ENCODE measurements at regions not wholly inside any gene's neighbourhood (a gene's known extent, or its start where the extent isn't known, plus 50 kb on each side); places are given as distances from the start of the nearest gene placed in this dataset.

GRCh38 chr15:99455789-99456160 lies 110.0 kb upstream of the MEF2A start:
- intact Hi-C loops (cut with DNase I): no loop called here
- no peak for TF ChIP-seq POLR2A (IDR thresholded peaks at IDR 0.05)
- TF ChIP-seq CTCF (IDR thresholded peaks at IDR 0.05): no peak
- Histone ChIP-seq H3K4me1 (peaks cover 42 to 53% (median 45%) of the 10 kb centered on the region in 3 donors), H3K9me3 (no peaks in the 10 kb centered on the region), H3K27ac (peak overlapping the region in 3 of 4 donors; percentile 88 to 89 (median 88)), H3K27me3 (no peaks in the 10 kb centered on the region), H3K36me3 (no peaks in the 10 kb centered on the region), H3K4me3 (no peak overlapping the region)
- DNase-seq: no peak

- no peak for DNase-seq
- intact Hi-C loops (cut with DNase I): no loop called here
- H3K4me3 ChIP-seq: no peak overlapping the region
- peaks cover 0 to 13% (median 0%) of the 10 kb centered on the region in 3 donors for H3K9me3 ChIP-seq
- no peak overlapping the region for H3K27ac ChIP-seq
- 90 to 91% methylated on average over 2 of the region's 2 CpGs for WGBS, 2 donors
- no peaks in the 10 kb centered on the region for H3K27me3 ChIP-seq
- no peaks in the 10 kb centered on the region for H3K36me3 ChIP-seq
- peaks cover 0 to 4% (median 0%) of the 10 kb centered on the region in 3 donors for H3K4me1 ChIP-seq
- TF ChIP-seq POLR2A (IDR thresholded peaks at IDR 0.05) (no peak), CTCF (IDR thresholded peaks at IDR 0.05) (no peak)
Measured at GRCh38 chr15:99464137-99464536, 101.6 kb upstream of the MEF2A start.

GRCh38 chr15:99466701-99467337 lies 99.0 kb upstream of the MEF2A start:
- intact Hi-C loops (cut with DNase I): no loop called here
- DNase-seq: no peak

GRCh38 chr15:99467338-99467720 lies 98.5 kb upstream of the MEF2A start:
- 88 to 95% methylated on average over 14 of the region's 14 CpGs for WGBS, 2 donors
- no peak overlapping the region for H3K27ac ChIP-seq

More at GRCh38 chr15:99466701-99467337, 99.0 kb upstream of the MEF2A start:
- H3K4me1 ChIP-seq: peaks cover 0 to 4% (median 0%) of the 10 kb centered on the region in 3 donors
- TF ChIP-seq CTCF (IDR thresholded peaks at IDR 0.05): no peak
- TF ChIP-seq POLR2A (IDR thresholded peaks at IDR 0.05): no peak
- peaks cover 0 to 13% (median 0%) of the 10 kb centered on the region in 3 donors for H3K9me3 ChIP-seq
- no peak overlapping the region for H3K4me3 ChIP-seq
- H3K36me3 ChIP-seq: no peaks in the 10 kb centered on the region
- 62 to 75% methylated on average over 14 to 15 of the region's 18 CpGs for WGBS, 2 donors
- no peaks in the 10 kb centered on the region for H3K27me3 ChIP-seq
- no peak overlapping the region for H3K27ac ChIP-seq

More at GRCh38 chr15:99467338-99467720, 98.5 kb upstream of the MEF2A start:
- Histone ChIP-seq H3K36me3 (no peaks in the 10 kb centered on the region), H3K9me3 (peaks cover 0 to 13% (median 0%) of the 10 kb centered on the region in 3 donors), H3K27me3 (no peaks in the 10 kb centered on the region), H3K4me1 (peaks cover under 1 to 7% (median 3%) of the 10 kb centered on the region in 3 donors), H3K4me3 (no peak overlapping the region)
- intact Hi-C loops (cut with DNase I): no loop called here
- TF ChIP-seq POLR2A (IDR thresholded peaks at IDR 0.05) (no peak), CTCF (IDR thresholded peaks at IDR 0.05) (no peak)
- no peak for DNase-seq

All from esophagus squamous epithelium (tissue), 5 donors.